Natural killer cell (primary cell): ENCODE measurements at regions not wholly inside any gene's neighbourhood (a gene's known extent, or its start where the extent isn't known, plus 50 kb on each side); places are given as distances from the start of the nearest gene placed in this dataset.

Experiments used
- ATAC-seq, 3 donors: fragments of 150-1000 bp in 2 of 3; fragments of 200-7000 bp in 1 of 3; cut with Tn5 transposase; 1 replicate in 1 of 3; 2 replicates in 2 of 3; pipeline ENCODE4 v1.10.0; 2021; ENCODE audit warnings: mild to moderate bottlenecking in 2 of 3, moderate library complexity in 2 of 3
- DNase-seq, 2 donors: peaks; one replicate each; pipeline versions ENCODE4 v3.0.0 to v3.0.0-alpha.2; 2013 to 2021; ENCODE audit warnings: mixed read lengths in 1 of 2
- H3K27ac ChIP-seq: one replicate; pipeline ENCODE4 v1.5.1; 2013; ENCODE audit warnings: mild to moderate bottlenecking, low read length
- H3K27me3 ChIP-seq: one replicate; pipeline ENCODE4 v1.6.1; 2013; ENCODE audit warnings: low read length; ENCODE audit not compliant: control insufficient read depth, insufficient read depth
- H3K36me3 ChIP-seq: one replicate; pipeline ENCODE4 v1.6.1; 2013; ENCODE audit warnings: low read length; ENCODE audit not compliant: control insufficient read depth, insufficient read depth
- H3K4me1 ChIP-seq: one replicate; pipeline ENCODE4 v1.6.1; 2013; ENCODE audit warnings: low read length; ENCODE audit not compliant: control insufficient read depth, insufficient read depth
- H3K4me3 ChIP-seq: one replicate; pipeline ENCODE4 v1.5.1; 2013; ENCODE audit warnings: low read length
- H3K9me3 ChIP-seq: one replicate; pipeline ENCODE4 v1.6.1; 2013; ENCODE audit warnings: low read length; ENCODE audit not compliant: control insufficient read depth, insufficient read depth
- H3K27ac Mint-ChIP-seq, 2 donors: one replicate each; pipeline ENCODE4 v1.8.0; 2022; ENCODE audit warnings: mild to moderate bottlenecking in 2 of 2, mixed read lengths in 2 of 2, moderate library complexity in 1 of 2
- H3K27me3 Mint-ChIP-seq, 2 donors: one replicate each; pipeline ENCODE4 v1.8.0; 2022; ENCODE audit warnings: low read depth in 2 of 2, mixed read lengths in 2 of 2
- H3K36me3 Mint-ChIP-seq: one replicate; pipeline ENCODE4 v1.8.0; 2022; ENCODE audit warnings: mixed read lengths
- H3K4me1 Mint-ChIP-seq, 2 donors: one replicate each; pipeline ENCODE4 v1.8.0; 2022; ENCODE audit warnings: mixed read lengths in 2 of 2
- H3K4me3 Mint-ChIP-seq: one replicate; pipeline ENCODE4 v1.8.0; 2022; ENCODE audit warnings: mild to moderate bottlenecking, moderate library complexity, mixed read lengths
- H3K9me3 Mint-ChIP-seq, 2 donors: one replicate each; pipeline ENCODE4 v1.8.0; 2022; ENCODE audit warnings: mixed read lengths in 2 of 2
- CTCF ChIP-seq: fragments of 200-600 bp; IDR thresholded peaks from one replicate; pipeline ENCODE4 v1.8.0; 2022; ENCODE audit warnings: antibody characterized with exemption
- WGBS: methylation state at CpG from one replicate; pipeline ENCODE4 v1.1.7; 2013; ENCODE audit warnings: missing lambda C conversion rate; ENCODE audit not compliant: insufficient coverage; 5-methylcytosine and 5-hydroxymethylcytosine counted together
- intact Hi-C: fragments of 100-400 bp; cut with micrococcal nuclease; formaldehyde crosslinking; loops from one replicate; pipeline ENCODE4 v1.14.2; 2022

DNA sequence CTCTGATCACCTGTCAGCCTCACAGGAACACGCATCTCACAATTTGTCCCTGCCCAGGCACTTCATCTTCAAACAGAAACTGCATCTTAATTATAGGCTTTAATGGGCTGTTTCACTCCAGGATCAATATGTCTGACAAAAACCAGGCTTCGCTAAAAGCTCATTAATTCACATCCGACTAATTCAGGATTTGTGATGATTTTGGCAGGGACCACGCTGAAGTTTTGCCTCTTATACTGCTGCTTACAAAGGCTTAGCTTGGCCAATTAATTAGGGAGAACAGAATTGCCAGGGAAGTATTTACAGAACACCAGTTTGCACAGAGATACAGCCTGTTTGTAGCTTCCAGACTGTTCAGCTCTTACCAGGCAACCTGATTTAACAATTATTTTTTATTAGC, 541.0 kb upstream of the SPTLC3 start:
- ATAC-seq (no peak), DNase-seq (no peak)
- no peaks in the 10 kb centered on the region for H3K4me1 ChIP-seq
- H3K27ac ChIP-seq, result no peak overlapping the region
- Mint-ChIP-seq H3K4me1 (no peaks in the 10 kb centered on the region), H3K27me3 (no peaks in the 10 kb centered on the region), H3K9me3 (peaks cover 13 to 14% of the 10 kb centered on the region in 2 donors), H3K4me3 (no peak overlapping the region), H3K36me3 (no peaks in the 10 kb centered on the region), H3K27ac (no peak overlapping the region)
- 93% methylated on average over 4 of the region's 4 CpGs for WGBS
- intact Hi-C loops, result no loop called here
- H3K27me3 ChIP-seq, result no peaks in the 10 kb centered on the region
- H3K4me3 ChIP-seq, result no peak overlapping the region
- H3K36me3 ChIP-seq, result no peaks in the 10 kb centered on the region
- TF ChIP-seq CTCF, result no peak
- peaks cover 5% of the 10 kb centered on the region for H3K9me3 ChIP-seq

GRCh38 chr20:12482661-12483060, 526.1 kb upstream of the SPTLC3 start:
- WGBS, result 94% methylated on average over 2 of the region's 2 CpGs
- Histone ChIP-seq H3K27me3 (no peaks in the 10 kb centered on the region), H3K9me3 (no peaks in the 10 kb centered on the region), H3K4me1 (no peaks in the 10 kb centered on the region), H3K27ac (no peak overlapping the region), H3K36me3 (no peaks in the 10 kb centered on the region), H3K4me3 (no peak overlapping the region)
- intact Hi-C loops, result no loop called here
- no peak for TF ChIP-seq CTCF
- H3K4me3 Mint-ChIP-seq, result no peak overlapping the region
- no peaks in the 10 kb centered on the region for H3K36me3 Mint-ChIP-seq
- H3K27me3 Mint-ChIP-seq, result no peaks in the 10 kb centered on the region
- peaks cover 10 to 12% of the 10 kb centered on the region in 2 donors for H3K9me3 Mint-ChIP-seq
- no peak for ATAC-seq
- DNase-seq, result no peak
- no peak overlapping the region for H3K27ac Mint-ChIP-seq
- H3K4me1 Mint-ChIP-seq, result no peaks in the 10 kb centered on the region

DNA sequence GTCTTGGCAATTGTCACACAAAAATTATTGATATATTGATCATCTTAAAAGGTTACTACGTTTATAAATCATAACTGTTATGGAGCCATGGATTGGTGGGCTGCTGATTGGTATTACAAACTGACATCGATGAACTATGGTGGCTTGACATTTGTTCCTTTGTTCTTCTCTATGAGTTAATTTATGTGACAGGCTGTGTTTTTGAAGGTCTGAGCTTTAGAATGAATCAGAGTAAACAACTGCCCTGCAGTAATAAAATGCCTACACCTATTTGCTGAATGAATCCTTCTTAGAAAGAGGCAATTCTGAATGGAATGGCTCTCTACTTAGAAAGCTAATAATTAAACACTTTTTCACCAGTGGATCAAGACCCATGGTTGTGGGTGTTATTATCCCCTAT, 506.3 kb upstream of the SPTLC3 start:
- Histone ChIP-seq H3K4me1 (no peaks in the 10 kb centered on the region), H3K9me3 (no peaks in the 10 kb centered on the region), H3K27ac (no peak overlapping the region), H3K27me3 (no peaks in the 10 kb centered on the region), H3K36me3 (no peaks in the 10 kb centered on the region), H3K4me3 (no peak overlapping the region)
- H3K9me3 Mint-ChIP-seq, result peaks cover 3 to 10% of the 10 kb centered on the region in 2 donors
- no peak overlapping the region for H3K27ac Mint-ChIP-seq
- no peak for TF ChIP-seq CTCF
- H3K4me3 Mint-ChIP-seq, result no peak overlapping the region
- no peaks in the 10 kb centered on the region for H3K27me3 Mint-ChIP-seq
- DNase-seq (no peak), ATAC-seq (no peak)
- intact Hi-C loops, result no loop called here
- H3K4me1 Mint-ChIP-seq, result no peaks in the 10 kb centered on the region
- WGBS, result 76% methylated on average over 2 of the region's 2 CpGs
- no peaks in the 10 kb centered on the region for H3K36me3 Mint-ChIP-seq

DNA sequence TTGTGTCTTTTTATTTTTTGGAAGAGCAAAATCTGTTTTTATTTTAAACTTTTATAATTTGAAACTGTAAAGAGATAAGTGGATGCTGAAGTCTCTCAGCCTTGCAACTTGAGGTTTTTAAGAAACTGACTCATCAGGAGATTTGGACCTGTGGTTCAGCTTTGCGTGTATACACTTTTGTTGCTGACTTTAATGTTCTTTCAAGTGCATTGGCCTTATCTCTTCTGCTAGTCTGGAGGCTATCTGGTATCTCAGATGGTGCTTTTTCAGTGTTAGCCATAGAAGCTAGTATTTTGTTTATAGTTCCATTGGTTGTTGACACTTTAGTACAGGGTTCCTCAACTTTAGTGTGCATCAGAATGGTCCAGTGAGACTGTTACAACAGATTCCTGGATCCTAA, 504.0 kb upstream of the SPTLC3 start:
- TF ChIP-seq CTCF, result no peak
- Histone ChIP-seq H3K27me3 (no peaks in the 10 kb centered on the region), H3K9me3 (no peaks in the 10 kb centered on the region), H3K4me1 (no peaks in the 10 kb centered on the region), H3K36me3 (no peaks in the 10 kb centered on the region), H3K27ac (no peak overlapping the region), H3K4me3 (no peak overlapping the region)
- H3K4me1 Mint-ChIP-seq, result no peaks in the 10 kb centered on the region
- H3K27ac Mint-ChIP-seq, result no peak overlapping the region
- DNase-seq (no peak), ATAC-seq (no peak)
- H3K36me3 Mint-ChIP-seq, result no peaks in the 10 kb centered on the region
- intact Hi-C loops, result no loop called here
- H3K4me3 Mint-ChIP-seq, result no peak overlapping the region
- peaks cover 3 to 8% of the 10 kb centered on the region in 2 donors for H3K9me3 Mint-ChIP-seq
- 82% methylated on average over 1 of the region's 1 CpG for WGBS
- H3K27me3 Mint-ChIP-seq, result no peaks in the 10 kb centered on the region
